ENCODE measurements at regions not wholly inside any gene's neighbourhood (a gene's known extent, or its start where the extent isn't known, plus 50 kb on each side); places are given as distances from the start of the nearest gene placed in this dataset.

- ATAC-seq (no peak), DNase-seq (ENCODE audit: low spot score in 2 of 2) (no peak)
- Mint-ChIP-seq H3K9me3 (peaks cover 7 to 8% of the 10 kb centered on the region in 2 donors), H3K36me3 (no peaks in the 10 kb centered on the region), H3K27ac (no peak overlapping the region)
These were observed 189.4 kb downstream of the QDPR start for GRCh38 chr4:17322514-17322913.

- Mint-ChIP-seq H3K36me3 (no peaks in the 10 kb centered on the region), H3K27ac (no peak overlapping the region), H3K9me3 (peaks cover 7 to 8% of the 10 kb centered on the region in 2 donors)
- ATAC-seq: no peak
- DNase-seq (ENCODE audit: low spot score in 2 of 2): no peak
These were observed 191.8 kb downstream of the QDPR start for GRCh38 chr4:17320046-17320445.

GRCh38 chr4:17317526-17317925, 194.4 kb downstream of the QDPR start:
- no peaks in the 10 kb centered on the region for H3K36me3 Mint-ChIP-seq
- H3K9me3 Mint-ChIP-seq: peaks cover 7 to 8% of the 10 kb centered on the region in 2 donors
- ATAC-seq (no peak), DNase-seq (ENCODE audit: low spot score in 2 of 2) (no peak)
- H3K27ac Mint-ChIP-seq: no peak overlapping the region

GRCh38 chr4:17316566-17316965, 195.3 kb downstream of the QDPR start:
- DNase-seq (ENCODE audit: low spot score in 2 of 2): no peak
- no peak for ATAC-seq
- H3K36me3 Mint-ChIP-seq: no peaks in the 10 kb centered on the region
- no peak overlapping the region for H3K27ac Mint-ChIP-seq
- peaks cover 7 to 8% of the 10 kb centered on the region in 2 donors for H3K9me3 Mint-ChIP-seq

DNA sequence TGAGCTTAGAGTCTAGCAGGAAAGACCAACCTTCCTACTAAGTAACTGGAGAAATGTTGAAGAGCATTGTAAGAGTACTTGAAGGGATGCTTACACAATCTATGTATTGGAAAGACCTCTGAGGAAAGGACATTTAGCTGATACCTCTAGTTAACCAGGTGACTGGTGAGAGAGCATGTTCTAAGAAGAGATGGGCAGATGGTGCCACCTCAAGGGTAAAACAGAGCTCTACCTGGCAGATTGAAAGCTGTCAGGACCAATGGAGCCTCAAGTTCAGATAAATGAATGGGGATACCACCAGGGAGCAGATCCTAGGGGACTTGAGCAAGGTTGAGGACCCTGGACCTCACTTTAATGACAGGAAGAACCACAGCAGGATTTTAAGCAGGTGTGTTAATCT, 196.4 kb downstream of the QDPR start:
- ATAC-seq (no peak), DNase-seq (ENCODE audit: low spot score in 2 of 2) (no peak)
- H3K9me3 Mint-ChIP-seq: peaks cover 2 to 4% of the 10 kb centered on the region in 2 donors
- no peaks in the 10 kb centered on the region for H3K36me3 Mint-ChIP-seq
- no peak overlapping the region for H3K27ac Mint-ChIP-seq

GRCh38 chr4:17313194-17313593, 198.7 kb downstream of the QDPR start:
- ATAC-seq: no peak
- Mint-ChIP-seq H3K36me3 (no peaks in the 10 kb centered on the region), H3K27ac (no peak overlapping the region), H3K9me3 (no peaks in the 10 kb centered on the region)
- DNase-seq (ENCODE audit: low spot score in 2 of 2): no peak

DNA sequence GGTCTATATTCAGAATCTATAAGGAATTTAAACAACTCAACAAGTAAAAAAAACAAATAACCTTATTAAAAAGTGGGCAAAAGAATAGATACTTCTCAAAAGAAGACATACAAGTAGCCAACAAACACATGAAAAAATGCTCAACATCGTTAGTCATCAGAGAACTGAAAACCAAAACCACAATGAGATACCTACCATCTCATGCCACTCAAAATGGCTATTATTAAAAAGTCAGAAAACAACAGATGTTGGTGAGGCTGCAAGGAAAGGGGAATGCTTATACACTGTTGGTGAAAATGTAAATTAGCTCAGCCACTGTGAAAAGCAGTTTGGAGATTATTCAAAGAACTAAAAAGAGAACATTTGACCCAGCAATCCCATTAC, 201.6 kb downstream of the QDPR start:
- ATAC-seq (no peak), DNase-seq (ENCODE audit: low spot score in 2 of 2) (no peak)
- H3K9me3 Mint-ChIP-seq: no peaks in the 10 kb centered on the region
- no peak overlapping the region for H3K27ac Mint-ChIP-seq
- no peaks in the 10 kb centered on the region for H3K36me3 Mint-ChIP-seq

- ATAC-seq (no peak), DNase-seq (ENCODE audit: low spot score in 2 of 2) (no peak)
- Mint-ChIP-seq H3K9me3 (no peaks in the 10 kb centered on the region), H3K36me3 (no peaks in the 10 kb centered on the region), H3K27ac (peak overlapping the region in 1 of 2 donors; percentile 44)
These were observed 202.2 kb downstream of the QDPR start for GRCh38 chr4:17309567-17310268.

DNA sequence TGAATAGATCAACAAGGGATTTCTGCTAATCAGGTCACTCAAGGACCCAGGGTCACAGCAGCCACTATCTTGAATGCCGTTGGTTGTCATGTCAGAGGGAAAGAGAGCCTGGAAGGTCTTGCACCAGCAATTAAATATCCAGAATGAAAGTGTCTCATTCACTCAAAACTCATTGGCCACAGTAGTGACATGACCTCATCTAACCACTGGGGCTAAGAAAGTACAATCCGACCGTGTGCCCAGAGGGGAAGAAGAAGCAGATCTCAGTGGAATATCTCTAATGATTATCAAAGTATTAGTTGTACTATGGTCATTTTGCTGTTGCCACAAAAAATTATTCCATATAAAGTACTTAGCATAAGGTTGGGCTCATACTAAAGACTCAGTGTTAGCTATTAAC, 210.0 kb downstream of the QDPR start:
- ATAC-seq (no peak), DNase-seq (ENCODE audit: low spot score in 2 of 2) (no peak)
- H3K36me3 Mint-ChIP-seq: no peaks in the 10 kb centered on the region
- H3K27ac Mint-ChIP-seq: no peak overlapping the region
- H3K9me3 Mint-ChIP-seq: no peaks in the 10 kb centered on the region

GRCh38 chr4:17301266-17301665, 210.6 kb downstream of the QDPR start:
- no peaks in the 10 kb centered on the region for H3K36me3 Mint-ChIP-seq
- no peaks in the 10 kb centered on the region for H3K9me3 Mint-ChIP-seq
- DNase-seq (ENCODE audit: low spot score in 2 of 2) (no peak), ATAC-seq (no peak)
- no peak overlapping the region for H3K27ac Mint-ChIP-seq

GRCh38 chr4:17296921-17297890, 214.7 kb downstream of the QDPR start:
- ATAC-seq (no peak), DNase-seq (ENCODE audit: low spot score in 2 of 2) (no peak)
- Mint-ChIP-seq H3K36me3 (no peaks in the 10 kb centered on the region), H3K27ac (no peak overlapping the region), H3K9me3 (no peaks in the 10 kb centered on the region)

- no peak for DNase-seq (ENCODE audit: low spot score in 2 of 2)
- Mint-ChIP-seq H3K9me3 (no peaks in the 10 kb centered on the region), H3K27ac (no peak overlapping the region), H3K36me3 (no peaks in the 10 kb centered on the region)
- ATAC-seq: no peak
These were observed 218.0 kb downstream of the QDPR start for GRCh38 chr4:17293901-17294300.

GRCh38 chr4:17288151-17288550, 223.7 kb downstream of the QDPR start:
- H3K9me3 Mint-ChIP-seq: peaks cover 0 to 5% of the 10 kb centered on the region in 2 donors

GRCh38 chr4:17286752-17287460, 225.0 kb downstream of the QDPR start:
- H3K36me3 Mint-ChIP-seq: no peaks in the 10 kb centered on the region
- DNase-seq (ENCODE audit: low spot score in 2 of 2): no peak
- H3K9me3 Mint-ChIP-seq: peaks cover 0 to 5% of the 10 kb centered on the region in 2 donors
- ATAC-seq: no peak
- H3K27ac Mint-ChIP-seq: no peak overlapping the region

More at GRCh38 chr4:17288151-17288550, 223.7 kb downstream of the QDPR start:
- ATAC-seq: no peak
- no peak for DNase-seq (ENCODE audit: low spot score in 2 of 2)
- Mint-ChIP-seq H3K27ac (no peak overlapping the region), H3K36me3 (no peaks in the 10 kb centered on the region)

DNA sequence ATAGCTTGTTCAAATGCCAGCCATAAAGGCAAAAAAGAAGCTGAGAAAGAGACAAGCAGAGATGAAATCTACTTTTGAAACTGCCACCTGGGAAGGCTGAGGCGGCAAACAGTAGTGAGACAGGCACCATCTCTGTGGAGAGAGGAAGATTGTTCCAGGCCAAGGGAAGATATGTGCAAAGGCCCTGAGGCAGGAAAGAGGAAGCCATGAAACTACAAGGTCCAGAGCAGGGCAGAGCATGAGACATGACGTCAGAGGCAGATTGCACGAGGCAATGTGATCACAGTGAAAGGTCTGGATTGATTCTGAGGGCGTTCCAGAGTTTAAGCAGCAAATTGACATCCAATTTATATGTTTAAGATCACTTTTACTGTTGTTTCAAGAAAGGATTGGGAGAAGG, 226.1 kb downstream of the QDPR start:
- DNase-seq (ENCODE audit: low spot score in 2 of 2) (no peak), ATAC-seq (no peak)
- H3K36me3 Mint-ChIP-seq: no peaks in the 10 kb centered on the region
- H3K27ac Mint-ChIP-seq: no peak overlapping the region
- peaks cover 0 to 5% of the 10 kb centered on the region in 2 donors for H3K9me3 Mint-ChIP-seq

GRCh38 chr4:17284323-17285175, 227.3 kb downstream of the QDPR start:
- no peak for ATAC-seq
- H3K27ac Mint-ChIP-seq: no peak overlapping the region

More at GRCh38 chr4:17284323-17285175, 227.3 kb downstream of the QDPR start:
- H3K9me3 Mint-ChIP-seq: peaks cover 0 to 5% of the 10 kb centered on the region in 2 donors
- DNase-seq (ENCODE audit: low spot score in 2 of 2): no peak
- no peaks in the 10 kb centered on the region for H3K36me3 Mint-ChIP-seq
